ENCODE measurements at regions not wholly inside any gene's neighbourhood (a gene's known extent, or its start where the extent isn't known, plus 50 kb on each side); places are given as distances from the start of the nearest gene placed in this dataset.

DNA sequence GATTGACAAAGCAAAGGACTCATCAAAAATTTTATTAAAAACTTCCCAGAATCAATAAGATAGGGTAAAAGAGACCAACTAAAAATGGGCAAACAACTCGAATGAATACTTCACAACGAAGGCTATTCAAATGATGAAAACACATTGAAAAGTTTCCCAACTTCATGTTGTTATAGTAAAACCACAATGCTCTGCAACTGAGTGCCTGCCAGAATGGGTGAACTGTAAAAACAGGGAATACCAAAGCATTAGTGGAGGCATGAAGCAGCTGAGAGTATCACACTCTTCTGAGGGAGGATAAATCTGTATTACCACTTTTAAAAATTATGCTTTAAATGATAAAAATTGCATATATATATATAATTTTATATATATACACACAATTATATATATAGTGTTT is 1214.7 kb downstream of the SORCS3 start:
- H3K27me3 ChIP-seq (ENCODE audit: control insufficient read depth in 2 of 2, insufficient read depth in 2 of 2, low read length in 2 of 2) = no peaks in the 10 kb centered on the region
- H3K4me1 ChIP-seq (ENCODE audit: control insufficient read depth, extremely low read depth, insufficient read depth, low read length) = no peaks in the 10 kb centered on the region
- DNase-seq (ENCODE audit: low read depth, low spot score) (no peak), FAIRE-seq (no peak)
- TF ChIP-seq POLR2AphosphoS5 (IDR thresholded peaks at IDR 0.05; ENCODE audit: insufficient read depth, low read depth, low read length) = no peak
- TF ChIP-seq POLR2A (IDR thresholded peaks at IDR 0.05; ENCODE audit: low read depth, low read length) = no peak
- no peak for TF ChIP-seq MYC (IDR thresholded peaks at IDR 0.05; ENCODE audit: low read depth, low read length)
- H3K9me1 ChIP-seq (replicated peaks; ENCODE audit: control insufficient read depth, extremely low read depth, insufficient read depth, low read length) = no peaks in the 10 kb centered on the region
- dilution Hi-C loops (cut with MboI; ENCODE audit: extremely low pct_ligation_motif_present, low sequenced_read_pairs) = no loop called here
- H4K20me1 ChIP-seq (replicated peaks; ENCODE audit: control insufficient read depth, extremely low read depth, insufficient read depth, low read length) = no peaks in the 10 kb centered on the region
- H3K4me2 ChIP-seq (ENCODE audit: insufficient read depth, low read length) = no peak overlapping the region
- intact Hi-C loops (cut with micrococcal nuclease) = no loop called here
- H3K27ac ChIP-seq (ENCODE audit: insufficient read depth, low read depth, low read length) = no peak overlapping the region
- ChIA-PET POLR2A (no interaction called here), CTCF (no interaction called here)
- no peak overlapping the region for H3K4me3 ChIP-seq (replicated peaks in 1 of 3; ENCODE audit: insufficient read depth in 1 of 3, low read depth in 1 of 3, low read length in 3 of 3)
- H3K9ac ChIP-seq (replicated peaks; ENCODE audit: extremely low read depth, insufficient read depth, low read length) = no peak overlapping the region
- peaks cover 2% of the 10 kb centered on the region for H3K9me3 ChIP-seq (replicated peaks; ENCODE audit: control insufficient read depth, insufficient read depth, low read length)
- no peaks in the 10 kb centered on the region for H3K79me2 ChIP-seq (ENCODE audit: control insufficient read depth, insufficient read depth, low read length)
- no peak overlapping the region for H2AFZ ChIP-seq (ENCODE audit: low read depth, low read length)
- H3K36me3 ChIP-seq (ENCODE audit: control insufficient read depth in 2 of 2, extremely low read depth in 1 of 2, insufficient read depth in 2 of 2, low read length in 2 of 2) = no peaks in the 10 kb centered on the region
- BruUV-seq (replicated peaks) = no TSS peak

- Histone ChIP-seq H3K9ac (replicated peaks; ENCODE audit: extremely low read depth, insufficient read depth, low read length) (no peak overlapping the region), H3K4me1 (ENCODE audit: control insufficient read depth, extremely low read depth, insufficient read depth, low read length) (no peaks in the 10 kb centered on the region), H4K20me1 (replicated peaks; ENCODE audit: control insufficient read depth, extremely low read depth, insufficient read depth, low read length) (no peaks in the 10 kb centered on the region), H2AFZ (ENCODE audit: low read depth, low read length) (no peak overlapping the region), H3K9me3 (replicated peaks; ENCODE audit: control insufficient read depth, insufficient read depth, low read length) (peaks cover 4% of the 10 kb centered on the region), H3K4me2 (ENCODE audit: insufficient read depth, low read length) (no peak overlapping the region), H3K79me2 (ENCODE audit: control insufficient read depth, insufficient read depth, low read length) (no peaks in the 10 kb centered on the region), H3K9me1 (replicated peaks; ENCODE audit: control insufficient read depth, extremely low read depth, insufficient read depth, low read length) (no peaks in the 10 kb centered on the region), H3K4me3 (replicated peaks in 1 of 3; ENCODE audit: insufficient read depth in 1 of 3, low read depth in 1 of 3, low read length in 3 of 3) (no peak overlapping the region), H3K36me3 (ENCODE audit: control insufficient read depth in 2 of 2, extremely low read depth in 1 of 2, insufficient read depth in 2 of 2, low read length in 2 of 2) (no peaks in the 10 kb centered on the region), H3K27ac (ENCODE audit: insufficient read depth, low read depth, low read length) (no peak overlapping the region), H3K27me3 (ENCODE audit: control insufficient read depth in 2 of 2, insufficient read depth in 2 of 2, low read length in 2 of 2) (no peaks in the 10 kb centered on the region)
- ChIA-PET POLR2A (no interaction called here), CTCF (no interaction called here)
- BruUV-seq (replicated peaks) = no TSS peak
- no peak for DNase-seq (ENCODE audit: low read depth, low spot score)
- TF ChIP-seq POLR2AphosphoS5 (IDR thresholded peaks at IDR 0.05; ENCODE audit: insufficient read depth, low read depth, low read length) (no peak), GATA2 (IDR thresholded peaks at IDR 0.05; ENCODE audit: insufficient read depth, insufficient read length, low read depth, low read length) (no peak), MAX (IDR thresholded peaks at IDR 0.05; ENCODE audit: insufficient read depth, insufficient read length) (no peak), CTCF (IDR thresholded peaks at IDR 0.05; ENCODE audit: extremely low read depth in 1 of 2, insufficient read depth in 1 of 2, low read depth in 1 of 2, low read length in 2 of 2) (no peak), POLR2A (IDR thresholded peaks at IDR 0.05; ENCODE audit: low read depth, low read length) (no peak)
- no peak for FAIRE-seq
- intact Hi-C loops (cut with micrococcal nuclease) = no loop called here
- dilution Hi-C loops (cut with MboI; ENCODE audit: extremely low pct_ligation_motif_present, low sequenced_read_pairs) = no loop called here
These were observed 1203.8 kb downstream of the SORCS3 start for GRCh38 chr10:105844676-105845570.

Data from endothelial cell of umbilical vein (primary cell).